Esophagus squamous epithelium (tissue), 4 donors: ENCODE measurements at regions not wholly inside any gene's neighbourhood (a gene's known extent, or its start where the extent isn't known, plus 50 kb on each side); places are given as distances from the start of the nearest gene placed in this dataset.
"Not testable (repeated sequence)": the region's sequence is repeated elsewhere in the genome, so short reads cannot be mapped to it uniquely, and the experiment has no call there.

Experiments used
- POLR2A ChIP-seq, 4 donors: fragments of 450-650 bp; IDR thresholded peaks; one replicate each; pipeline ENCODE4 v1.6.1; 2017; ENCODE audit warnings: antibody characterized with exemption in 4 of 4, mild to moderate bottlenecking in 4 of 4, moderate library complexity in 3 of 4
- TF ChIP-seq, protein P1 (sequence below), 6 experiments: fragments of 450-650 bp in 4 of 6; fragments of 200-600 bp in 2 of 6; sonication (generic) in 2 of 6; IDR thresholded peaks; one replicate each; pipeline ENCODE4 v1.5.1; 2016 to 2019; ENCODE audit warnings: antibody characterized with exemption in 6 of 6, mild to moderate bottlenecking in 4 of 6, moderate library complexity in 4 of 6

DNA sequence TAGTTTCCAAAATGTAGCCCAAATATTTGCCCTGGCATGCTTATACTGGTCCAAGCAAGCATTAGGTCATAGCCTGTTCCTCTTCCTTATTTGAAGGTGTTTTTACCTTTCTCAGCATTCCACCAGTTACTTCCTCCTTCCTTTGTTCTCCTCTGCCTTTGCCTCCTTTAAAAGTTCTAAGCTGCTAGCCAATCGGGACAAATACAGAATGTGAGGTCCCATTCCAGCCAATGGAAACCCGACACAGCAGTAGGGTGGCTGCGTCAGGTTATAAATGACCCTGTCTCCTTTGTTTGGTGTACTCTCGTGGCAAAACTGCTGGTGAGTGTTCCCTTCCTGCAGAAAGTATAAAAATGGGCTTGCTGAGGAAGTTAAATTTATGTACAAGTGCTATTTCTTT, 452.0 kb upstream of the ADARB2 start:
- TF ChIP-seq POLR2A (IDR thresholded peaks at IDR 0.05): not testable (repeated sequence)
- TF ChIP-seq, protein P1, sequence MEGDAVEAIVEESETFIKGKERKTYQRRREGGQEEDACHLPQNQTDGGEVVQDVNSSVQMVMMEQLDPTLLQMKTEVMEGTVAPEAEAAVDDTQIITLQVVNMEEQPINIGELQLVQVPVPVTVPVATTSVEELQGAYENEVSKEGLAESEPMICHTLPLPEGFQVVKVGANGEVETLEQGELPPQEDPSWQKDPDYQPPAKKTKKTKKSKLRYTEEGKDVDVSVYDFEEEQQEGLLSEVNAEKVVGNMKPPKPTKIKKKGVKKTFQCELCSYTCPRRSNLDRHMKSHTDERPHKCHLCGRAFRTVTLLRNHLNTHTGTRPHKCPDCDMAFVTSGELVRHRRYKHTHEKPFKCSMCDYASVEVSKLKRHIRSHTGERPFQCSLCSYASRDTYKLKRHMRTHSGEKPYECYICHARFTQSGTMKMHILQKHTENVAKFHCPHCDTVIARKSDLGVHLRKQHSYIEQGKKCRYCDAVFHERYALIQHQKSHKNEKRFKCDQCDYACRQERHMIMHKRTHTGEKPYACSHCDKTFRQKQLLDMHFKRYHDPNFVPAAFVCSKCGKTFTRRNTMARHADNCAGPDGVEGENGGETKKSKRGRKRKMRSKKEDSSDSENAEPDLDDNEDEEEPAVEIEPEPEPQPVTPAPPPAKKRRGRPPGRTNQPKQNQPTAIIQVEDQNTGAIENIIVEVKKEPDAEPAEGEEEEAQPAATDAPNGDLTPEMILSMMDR (IDR thresholded peaks at IDR 0.05): not testable (repeated sequence)
